Colon (tissue), 2 donors: ENCODE measurements at regions not wholly inside any gene's neighbourhood (a gene's known extent, or its start where the extent isn't known, plus 50 kb on each side); places are given as distances from the start of the nearest gene placed in this dataset.
"Not testable (repeated sequence)": the region's sequence is repeated elsewhere in the genome, so short reads cannot be mapped to it uniquely, and the experiment has no call there.

Experiments
- FAIRE-seq: peaks from 2 replicates; lab custom pipeline; 2012; peaks lifted over from hg19 to GRCh38; lab: Jason Lieb, UNC
- donor health status: control.
- donor health status: control.

DNA sequence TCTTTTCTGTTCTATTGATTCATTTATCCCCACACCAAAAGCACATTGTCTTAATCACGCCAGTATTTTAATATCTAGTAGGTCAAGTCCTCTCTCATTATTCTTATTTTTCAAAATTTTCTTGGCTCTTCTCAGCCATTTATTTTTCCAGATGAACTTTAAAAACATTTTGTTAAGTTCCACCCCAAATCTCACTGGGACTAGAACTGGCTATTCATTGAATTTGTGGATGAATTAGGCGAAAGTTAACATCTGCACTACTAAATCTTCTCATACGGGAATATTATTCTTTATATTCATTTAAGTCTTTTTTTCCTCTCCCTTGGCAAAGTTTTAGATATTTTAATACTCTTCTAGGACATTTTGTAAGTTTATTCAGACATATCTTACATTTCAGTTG is 295.2 kb upstream of the MGMT start:
- FAIRE-seq, result no peak

DNA sequence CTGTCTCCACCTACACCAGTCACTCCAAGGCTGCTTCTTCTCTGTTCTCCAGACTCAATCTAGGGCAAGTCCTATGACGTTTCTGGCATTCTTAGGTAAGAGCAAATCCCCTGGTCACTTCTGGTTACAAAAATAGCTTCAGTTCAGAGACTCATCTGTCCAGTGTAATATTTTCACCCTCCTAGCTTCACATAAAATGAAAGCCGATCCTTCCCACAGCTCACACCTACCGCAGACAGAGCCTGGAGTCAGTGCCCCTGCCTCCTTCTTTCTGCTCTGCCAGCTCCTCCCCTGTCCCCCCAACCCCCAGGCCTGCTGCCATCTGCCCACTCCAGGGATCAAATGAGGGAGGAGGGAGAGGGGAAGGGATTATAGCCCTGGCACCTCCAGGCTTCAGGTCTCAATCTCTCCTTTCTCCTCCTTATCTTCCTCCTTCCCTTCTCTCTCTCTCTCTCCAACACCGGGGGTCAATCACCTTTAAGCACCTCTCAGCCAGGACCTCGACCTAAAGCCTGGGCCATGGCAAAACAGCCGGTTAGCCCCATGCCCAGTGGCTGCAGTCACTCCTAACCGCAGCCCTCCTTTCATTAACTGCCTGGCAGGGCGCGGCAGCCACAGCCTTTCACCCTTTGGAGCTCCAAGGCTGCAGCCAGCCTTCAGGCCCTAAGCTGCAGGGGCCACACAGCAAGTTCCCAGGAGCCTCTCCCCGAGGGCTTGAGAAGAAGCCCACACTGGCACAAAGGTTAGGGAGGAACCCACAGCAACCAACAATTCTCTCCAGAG is 292.6 kb upstream of the MGMT start:
- FAIRE-seq, result no peak

GRCh38 chr10:129179245-129179971 is 287.6 kb upstream of the MGMT start:
- FAIRE-seq, result no peak

DNA sequence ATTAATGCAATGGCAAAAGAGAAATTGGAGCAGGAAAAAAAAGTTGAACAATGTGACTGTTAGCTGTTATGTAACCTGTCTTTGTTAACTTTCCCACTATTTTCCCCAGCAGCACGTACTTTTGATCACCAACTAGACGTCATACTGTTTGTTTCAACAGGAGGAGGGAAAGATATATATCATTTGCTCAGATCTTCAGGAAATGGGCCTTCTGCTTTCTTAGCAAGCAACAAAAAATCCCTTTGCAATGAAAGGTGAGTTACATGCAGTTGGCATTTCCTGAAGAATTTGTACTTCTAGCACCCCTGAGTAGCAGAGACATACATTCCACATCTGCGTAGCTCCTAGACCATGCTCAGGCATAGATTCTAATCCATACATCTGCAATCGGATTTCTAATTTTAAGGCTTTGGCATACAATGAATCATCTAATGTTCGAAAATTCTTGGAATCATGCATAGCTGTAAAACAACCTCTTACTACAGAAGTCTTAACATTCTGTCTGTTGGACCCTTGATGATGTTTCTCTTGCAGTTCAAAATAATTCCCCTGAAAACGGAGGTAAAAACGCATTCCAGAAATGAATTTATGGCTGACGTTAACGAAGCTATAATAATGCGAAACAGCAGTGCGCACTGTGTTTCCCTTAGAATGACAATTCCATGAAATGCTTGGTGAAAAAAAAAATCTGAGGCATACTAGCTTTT is 286.9 kb upstream of the MGMT start:
- no peak for FAIRE-seq

GRCh38 chr10:129184196-129184595 is 282.8 kb upstream of the MGMT start:
- no peak for FAIRE-seq

DNA sequence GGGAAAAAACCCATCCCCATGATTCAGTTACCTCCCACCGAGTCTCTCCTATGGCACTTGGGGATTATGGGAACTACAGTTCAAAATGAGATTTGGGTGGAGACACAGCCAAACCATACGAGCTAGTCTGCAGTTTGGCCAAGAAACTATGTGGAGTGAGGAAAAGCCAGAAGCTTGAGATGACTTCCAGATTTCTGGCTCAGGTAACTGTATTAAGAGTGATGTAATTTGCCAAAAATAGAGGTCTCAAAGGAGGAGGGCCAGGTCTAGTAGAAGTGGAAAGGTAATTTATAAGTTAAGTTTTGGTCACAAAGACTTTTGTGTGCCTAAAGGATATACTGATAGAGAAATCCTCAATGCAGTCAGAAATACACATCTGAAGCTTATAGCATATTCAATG is 279.7 kb upstream of the MGMT start:
- no peak for FAIRE-seq

DNA sequence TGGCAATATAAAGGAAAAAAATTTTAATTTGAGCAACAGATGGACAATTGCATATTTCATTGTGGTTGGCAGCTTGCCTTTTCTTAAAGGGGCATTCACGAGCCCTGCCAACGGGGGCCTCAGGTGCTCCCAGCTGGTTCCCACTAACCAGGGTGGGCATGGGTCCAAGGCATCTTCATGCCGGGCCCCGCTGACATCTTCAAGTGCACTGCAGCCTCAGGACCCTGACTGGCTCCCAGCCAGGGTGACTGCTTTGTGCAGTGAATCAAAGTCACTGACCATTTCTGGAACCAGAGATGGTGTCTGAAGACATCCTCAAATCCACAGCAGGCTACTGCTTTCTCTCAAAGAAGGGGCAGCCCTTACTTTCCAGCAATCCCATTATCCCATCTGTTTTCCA is 275.2 kb upstream of the MGMT start:
- FAIRE-seq, result no peak

GRCh38 chr10:129192344-129193128 is 274.5 kb upstream of the MGMT start:
- no peak for FAIRE-seq

- no peak for FAIRE-seq
Observed at GRCh38 chr10:129193148-129193547, 273.9 kb upstream of the MGMT start.

GRCh38 chr10:129194181-129194870 is 272.7 kb upstream of the MGMT start:
- FAIRE-seq, result no peak

GRCh38 chr10:129199826-129200225 is 267.2 kb upstream of the MGMT start:
- FAIRE-seq, result no peak

GRCh38 chr10:129203819-129204218 is 263.2 kb upstream of the MGMT start:
- FAIRE-seq, result no peak

- FAIRE-seq, result no peak
Observed at GRCh38 chr10:129207297-129207696, 259.7 kb upstream of the MGMT start.

DNA sequence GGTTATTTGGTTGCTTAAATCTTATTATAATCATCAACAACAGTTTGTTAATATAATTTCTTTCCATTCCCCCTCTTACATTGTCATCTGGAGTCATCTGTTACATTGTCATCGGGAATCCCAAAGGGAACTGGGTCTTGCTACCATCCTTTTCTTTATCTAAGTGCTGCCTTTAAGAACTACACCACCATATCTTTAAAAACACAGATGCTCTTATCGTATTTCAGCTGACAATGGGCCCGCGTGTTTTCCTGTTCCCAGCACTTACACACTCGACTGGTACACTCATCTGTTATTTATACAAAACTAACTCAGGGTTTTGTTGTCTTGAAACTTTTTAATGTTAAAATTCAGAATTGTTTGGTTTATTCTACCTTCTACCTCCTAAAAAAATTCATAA is 256.2 kb upstream of the MGMT start:
- no peak for FAIRE-seq

DNA sequence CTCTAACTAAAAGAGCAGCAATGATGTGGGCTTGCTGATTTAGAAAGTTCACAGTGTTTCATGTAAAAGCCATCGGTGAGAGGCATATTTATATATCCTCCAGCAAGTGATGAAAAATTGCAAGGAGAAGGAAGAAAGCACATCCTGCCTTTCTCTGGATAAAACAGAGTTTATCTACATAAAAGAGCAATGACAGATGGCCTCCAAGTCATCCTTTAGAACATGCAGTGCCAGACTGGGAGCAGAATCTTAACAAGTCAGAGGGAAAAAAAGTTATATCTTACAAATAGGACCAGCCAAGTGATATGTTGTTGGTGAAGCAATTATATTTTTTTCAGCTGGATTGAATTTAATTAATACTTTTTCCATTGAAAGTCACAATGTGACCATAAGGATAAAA is 253.8 kb upstream of the MGMT start:
- FAIRE-seq, result no peak

DNA sequence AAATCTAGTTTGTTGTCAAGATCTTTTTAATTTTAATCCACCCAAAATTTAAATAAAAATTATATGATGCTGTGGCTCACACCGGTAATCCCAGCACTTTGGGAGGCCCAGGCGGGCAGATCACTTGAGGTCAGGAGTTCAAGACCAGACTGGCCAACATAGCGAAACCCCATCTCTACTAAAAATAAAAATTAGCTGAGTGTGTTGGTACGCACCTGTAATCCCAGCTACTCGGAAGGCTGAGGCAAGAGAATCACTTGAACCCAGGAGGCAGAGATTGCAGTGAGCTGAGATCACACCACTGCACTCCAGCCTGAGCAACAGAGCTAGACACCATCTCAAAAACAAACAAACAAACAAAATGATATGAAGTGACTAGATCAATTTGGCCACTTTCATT is 253.0 kb upstream of the MGMT start:
- not testable (repeated sequence) for FAIRE-seq

GRCh38 chr10:129219364-129219763 is 247.7 kb upstream of the MGMT start:
- FAIRE-seq, result no peak

GRCh38 chr10:129222436-129222835 is 244.6 kb upstream of the MGMT start:
- no peak for FAIRE-seq

- no peak for FAIRE-seq
Observed at GRCh38 chr10:129223363-129223762, 243.7 kb upstream of the MGMT start.

DNA sequence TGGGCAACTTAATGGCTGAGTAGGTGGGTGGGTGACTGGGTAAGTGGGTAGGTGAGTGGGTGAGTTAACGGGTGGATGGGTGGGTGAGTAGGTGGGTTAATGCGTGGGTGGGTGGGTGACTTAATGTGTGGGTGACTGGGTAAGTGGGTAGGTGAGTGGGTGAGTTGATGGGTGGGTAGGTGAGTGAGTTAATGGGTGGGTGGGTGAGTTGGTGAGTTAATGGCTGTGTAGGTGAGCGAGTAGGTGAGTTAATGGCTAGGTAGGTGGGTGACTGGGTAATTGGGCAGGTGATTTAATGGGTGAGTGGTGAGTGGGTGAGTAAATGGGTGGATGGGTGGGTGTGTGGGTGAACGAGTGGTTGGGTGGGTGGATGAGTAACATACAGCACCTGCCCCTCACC is 243.0 kb upstream of the MGMT start:
- no peak for FAIRE-seq

DNA sequence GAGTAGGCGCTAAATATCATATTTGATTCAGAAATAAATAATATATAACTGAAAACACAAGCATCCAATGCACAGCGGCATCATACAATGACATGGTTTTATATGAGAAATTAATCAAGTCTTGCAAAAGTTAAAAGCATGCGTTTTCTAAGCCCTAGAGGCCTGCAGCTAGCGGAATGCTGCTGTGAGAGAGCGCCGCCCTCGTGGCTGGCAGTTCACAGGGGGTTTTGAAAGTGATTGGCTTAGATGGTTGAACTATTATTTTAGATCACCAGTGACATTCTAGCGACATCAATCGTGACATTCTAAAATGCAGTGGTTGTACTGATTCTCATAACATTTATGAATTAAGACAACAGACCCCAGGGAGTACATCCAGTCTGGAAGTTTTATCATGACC is 235.2 kb upstream of the MGMT start:
- FAIRE-seq, result no peak
